ENCODE measurements at regions not wholly inside any gene's neighbourhood (a gene's known extent, or its start where the extent isn't known, plus 50 kb on each side); places are given as distances from the start of the nearest gene placed in this dataset.

DNA sequence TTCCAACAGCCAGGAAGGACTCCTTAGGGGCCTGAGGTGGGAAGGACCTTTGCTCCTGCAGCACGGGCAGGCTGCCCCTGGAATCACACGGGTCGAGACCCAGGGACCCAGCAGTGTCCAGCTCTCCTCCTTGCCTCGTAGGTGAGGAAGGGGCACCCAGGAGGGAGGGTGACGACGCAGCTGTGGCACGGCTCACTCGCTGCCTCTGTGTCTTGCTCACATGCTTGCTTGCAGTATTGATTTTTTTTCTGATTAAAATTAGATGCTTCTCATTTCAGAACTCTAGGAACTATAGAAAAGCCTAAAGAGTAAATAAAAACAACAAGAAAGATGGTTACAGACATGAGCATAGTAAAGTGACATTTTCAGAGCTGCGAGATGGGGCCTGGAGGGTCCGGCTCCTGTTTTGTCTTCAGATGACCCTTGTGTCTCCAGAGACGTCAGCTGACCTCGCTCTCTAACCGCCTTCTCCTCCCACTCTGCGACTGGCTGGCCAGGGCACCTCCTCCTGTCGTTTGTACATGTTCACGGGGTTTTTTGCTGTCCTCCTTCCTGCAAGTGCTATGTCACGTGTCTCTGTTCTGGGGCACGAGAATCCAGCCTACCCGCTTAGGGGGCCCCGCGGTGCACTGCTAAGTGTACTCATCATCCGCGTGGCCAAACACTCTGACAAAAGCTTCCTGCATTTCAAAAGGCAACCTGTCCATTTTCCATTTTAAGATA, 65.7 kb upstream of the ZNF236 start:
- TF ChIP-seq POLR2A (IDR thresholded peaks at IDR 0.05; ENCODE audit: low read depth, low read length) (no peak), ELK1 (IDR thresholded peaks at IDR 0.05; ENCODE audit: borderline replicate concordance, low read depth, low read length) (no peak), MAZ (IDR thresholded peaks at IDR 0.05; ENCODE audit: borderline replicate concordance, low read depth, low read length) (no peak), BHLHE40 (IDR thresholded peaks at IDR 0.05; ENCODE audit: low read depth, low read length) (no peak), RFX5 (IDR thresholded peaks at IDR 0.05; ENCODE audit: low read depth, low read length) (no peak), SMC3 (IDR thresholded peaks at IDR 0.05; ENCODE audit: low read depth, low read length) (no peak)
- TF ChIP-seq, protein P1, sequence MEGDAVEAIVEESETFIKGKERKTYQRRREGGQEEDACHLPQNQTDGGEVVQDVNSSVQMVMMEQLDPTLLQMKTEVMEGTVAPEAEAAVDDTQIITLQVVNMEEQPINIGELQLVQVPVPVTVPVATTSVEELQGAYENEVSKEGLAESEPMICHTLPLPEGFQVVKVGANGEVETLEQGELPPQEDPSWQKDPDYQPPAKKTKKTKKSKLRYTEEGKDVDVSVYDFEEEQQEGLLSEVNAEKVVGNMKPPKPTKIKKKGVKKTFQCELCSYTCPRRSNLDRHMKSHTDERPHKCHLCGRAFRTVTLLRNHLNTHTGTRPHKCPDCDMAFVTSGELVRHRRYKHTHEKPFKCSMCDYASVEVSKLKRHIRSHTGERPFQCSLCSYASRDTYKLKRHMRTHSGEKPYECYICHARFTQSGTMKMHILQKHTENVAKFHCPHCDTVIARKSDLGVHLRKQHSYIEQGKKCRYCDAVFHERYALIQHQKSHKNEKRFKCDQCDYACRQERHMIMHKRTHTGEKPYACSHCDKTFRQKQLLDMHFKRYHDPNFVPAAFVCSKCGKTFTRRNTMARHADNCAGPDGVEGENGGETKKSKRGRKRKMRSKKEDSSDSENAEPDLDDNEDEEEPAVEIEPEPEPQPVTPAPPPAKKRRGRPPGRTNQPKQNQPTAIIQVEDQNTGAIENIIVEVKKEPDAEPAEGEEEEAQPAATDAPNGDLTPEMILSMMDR (conservative IDR thresholded peaks at IDR 0.05; ENCODE audit: low read depth, low read length) = no peak

Data from IMR-90 (cell line).